Activated gamma-delta T cell (primary cell): ENCODE measurements at regions not wholly inside any gene's neighbourhood (a gene's known extent, or its start where the extent isn't known, plus 50 kb on each side); places are given as distances from the start of the nearest gene placed in this dataset.
"Not testable (repeated sequence)": the region's sequence is repeated elsewhere in the genome, so short reads cannot be mapped to it uniquely, and the experiment has no call there.

Experiments
- DNase-seq: peaks from one replicate; lab custom pipeline; 2025; lab: John Stamatoyannopoulos, UW

DNA sequence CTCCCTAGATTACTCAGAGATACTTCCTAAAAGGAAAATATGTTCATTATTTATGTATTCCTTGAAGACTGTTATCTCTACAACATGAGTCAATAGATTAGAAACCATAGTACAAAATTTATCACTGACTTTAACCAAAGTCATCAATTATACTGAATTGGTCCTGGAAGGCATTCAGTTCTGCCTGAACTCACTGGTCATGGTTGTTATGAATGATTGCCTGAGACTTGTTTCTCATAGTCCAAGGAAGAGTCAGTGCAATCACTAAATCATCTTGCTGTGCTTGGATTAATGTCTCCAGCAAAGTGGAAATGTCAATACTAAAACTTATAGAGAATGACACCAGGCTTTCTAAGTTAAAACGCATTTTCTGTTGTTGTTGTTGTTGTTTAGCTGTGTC, 878.6 kb upstream of the MANEA start:
- no peak for DNase-seq

DNA sequence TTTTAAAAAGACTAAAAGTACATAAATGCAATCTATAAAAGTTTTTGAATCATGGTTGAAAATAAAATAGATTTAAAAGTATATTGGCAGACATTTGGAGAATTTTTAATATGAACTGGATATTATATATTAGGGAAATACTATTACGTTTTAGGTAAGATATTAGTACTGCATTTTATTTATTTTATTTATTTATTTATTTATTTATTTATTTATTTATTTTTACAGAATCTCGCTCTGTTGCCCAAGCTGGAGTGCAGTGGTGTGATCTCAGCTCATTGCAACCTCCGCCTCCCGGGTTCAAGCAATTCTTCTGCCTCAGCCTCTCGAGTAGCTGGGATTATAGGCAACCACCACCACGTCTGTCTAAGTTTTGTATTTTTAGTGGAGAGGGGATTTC, 890.1 kb upstream of the MANEA start:
- DNase-seq = not testable (repeated sequence)

DNA sequence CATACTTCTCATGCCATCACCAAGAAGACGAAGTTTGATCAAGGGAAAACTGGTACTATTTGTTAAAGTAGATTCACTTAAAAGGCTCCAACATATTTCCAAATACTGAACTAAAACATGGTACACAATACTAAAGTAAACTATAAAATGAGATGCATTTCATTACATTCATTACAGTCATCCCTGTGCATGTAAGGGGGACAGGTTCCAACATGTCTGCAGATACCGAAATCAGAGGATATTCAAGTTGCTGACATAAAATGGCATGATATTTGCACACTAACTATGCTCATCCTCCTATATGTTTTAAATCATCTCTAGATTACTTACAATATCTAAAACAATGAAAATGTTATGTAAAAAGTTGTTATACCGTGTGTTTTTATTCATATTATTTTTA, 893.9 kb upstream of the MANEA start:
- no peak for DNase-seq

DNA sequence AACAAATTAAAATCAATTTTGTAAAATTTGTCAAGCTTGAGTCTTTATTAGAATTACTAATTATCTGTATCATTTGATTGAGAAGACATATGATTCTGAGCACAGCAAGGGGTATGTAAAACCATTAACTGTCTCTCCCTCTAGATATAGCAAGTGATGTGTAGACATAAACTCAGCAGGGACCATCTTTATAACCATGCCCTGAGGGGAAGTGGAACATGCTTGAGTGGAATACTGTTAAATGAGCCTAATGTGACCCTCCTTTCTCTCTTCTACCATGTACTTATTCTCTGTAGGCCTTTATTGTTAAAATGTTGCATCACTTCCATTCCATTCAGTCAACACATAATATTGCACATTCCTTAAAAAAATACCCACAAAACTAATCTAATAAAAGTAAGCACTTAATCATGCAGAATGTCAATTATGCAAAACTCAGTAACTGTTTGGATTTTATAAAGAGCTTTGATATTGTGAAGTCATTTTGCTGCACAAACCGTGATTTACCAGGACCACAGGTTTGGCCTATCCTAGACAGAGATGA, 896.6 kb upstream of the MANEA start:
- no peak for DNase-seq

DNA sequence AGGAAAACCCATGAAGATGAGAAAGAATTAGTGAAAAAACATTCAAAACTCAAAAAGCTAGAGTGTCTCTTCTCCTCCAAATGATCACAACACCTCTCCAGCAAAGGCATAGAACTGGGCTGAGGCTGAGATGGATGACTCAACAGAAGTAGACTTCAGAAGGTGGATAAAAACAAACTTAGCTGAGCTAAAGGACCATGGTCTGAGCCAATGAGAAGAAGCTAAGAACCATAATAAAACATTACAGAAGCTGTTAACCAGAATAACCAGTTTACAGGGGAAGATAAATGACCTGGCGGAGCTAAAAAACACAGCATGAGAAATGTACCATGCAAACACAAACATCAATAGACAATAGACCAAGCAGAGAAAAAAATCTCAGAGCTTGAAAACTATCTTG, 904.1 kb upstream of the MANEA start:
- DNase-seq = no peak

DNA sequence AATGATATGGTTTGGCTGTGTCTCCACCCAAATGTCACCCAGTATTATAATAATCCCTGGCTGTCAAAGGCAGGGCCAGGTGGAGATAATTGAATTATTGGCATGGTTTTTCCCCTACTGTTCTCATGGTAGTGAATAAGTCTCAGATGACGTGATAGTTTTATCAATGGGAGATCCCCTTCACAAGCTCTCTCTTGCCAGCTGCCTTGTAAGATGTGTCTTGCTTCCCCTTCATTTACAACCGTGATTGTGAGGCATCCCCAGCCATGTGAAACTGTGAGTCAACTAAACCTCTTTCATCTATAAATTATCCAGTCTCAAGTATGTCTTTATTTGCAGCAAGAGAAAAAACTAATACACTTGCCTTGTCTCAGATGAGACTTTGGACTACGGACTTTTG, 907.3 kb upstream of the MANEA start:
- no peak for DNase-seq

DNA sequence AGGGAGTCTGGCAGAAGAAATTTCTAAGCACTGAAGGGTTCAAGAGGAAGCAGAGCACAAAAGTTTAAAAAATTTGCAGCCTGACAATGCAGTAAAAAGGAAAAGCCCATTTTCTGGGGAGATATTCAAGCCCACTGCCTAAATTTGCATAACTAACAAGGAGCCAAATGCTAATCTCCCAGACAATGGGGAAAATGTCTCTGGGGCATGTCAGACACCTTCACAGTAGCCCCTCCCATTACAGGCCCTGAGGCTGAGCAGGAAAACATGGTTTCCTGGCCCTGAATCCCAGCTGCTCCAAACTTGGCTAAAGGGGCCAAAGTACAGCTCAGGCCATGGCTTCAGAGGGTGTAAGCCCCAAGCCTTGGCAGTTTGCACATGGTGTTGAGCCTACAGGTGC, 908.5 kb upstream of the MANEA start:
- no peak for DNase-seq

DNA sequence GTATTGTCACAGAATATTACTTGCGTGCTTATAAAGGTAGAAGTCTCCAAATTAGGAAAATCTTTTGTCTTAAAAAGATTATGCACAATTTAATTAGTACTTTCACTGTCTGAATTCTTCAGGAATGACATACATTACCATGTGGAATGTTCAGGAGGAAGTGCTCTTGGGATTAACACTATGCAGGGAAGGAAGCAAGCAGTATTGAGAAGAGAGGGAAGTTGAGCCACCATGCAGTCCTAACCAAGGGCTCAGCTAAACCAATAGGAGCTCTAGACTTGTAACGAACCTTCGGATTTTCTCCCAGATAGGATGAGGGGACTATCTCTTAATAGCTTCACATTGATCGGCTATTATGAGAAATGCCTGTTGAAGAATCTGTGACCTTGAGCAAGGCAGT, 918.4 kb upstream of the MANEA start:
- no peak for DNase-seq

DNA sequence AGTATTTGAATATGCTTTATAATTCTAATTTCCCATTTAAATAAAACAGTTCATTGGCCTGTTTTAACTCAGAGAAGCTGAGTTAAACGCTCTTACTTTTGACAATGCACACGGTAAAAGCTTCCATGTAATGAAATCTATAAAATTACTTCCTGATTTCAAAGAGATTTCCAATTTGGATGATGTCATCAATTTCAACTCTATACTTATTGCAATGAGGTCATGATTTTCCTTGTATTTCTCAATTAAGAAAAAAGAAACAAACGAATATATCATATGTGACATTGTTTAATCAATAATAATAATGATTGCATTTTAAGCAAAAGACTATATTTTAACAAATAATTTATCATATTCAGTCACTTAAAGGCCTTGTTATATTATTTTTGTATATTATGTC, 926.1 kb upstream of the MANEA start:
- DNase-seq = no peak

DNA sequence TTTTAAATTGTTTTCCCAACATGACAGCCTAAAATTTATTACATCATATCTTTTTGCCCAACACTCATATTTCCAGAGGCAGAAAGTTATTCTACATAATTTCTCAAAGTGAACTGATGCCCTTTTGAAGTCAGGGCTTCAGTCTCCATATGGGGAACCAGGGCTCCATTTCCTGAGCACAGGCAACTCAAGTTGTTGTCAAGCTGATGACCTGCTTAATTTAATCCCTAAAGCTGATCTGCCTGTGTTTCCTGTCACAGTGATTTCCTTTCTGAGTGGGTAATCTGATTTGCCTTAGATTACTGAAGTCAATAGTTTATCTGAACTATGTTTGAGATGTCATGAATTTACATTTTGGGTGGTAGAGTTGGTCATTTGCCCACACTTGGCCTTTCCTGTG, 932.1 kb upstream of the MANEA start:
- no peak for DNase-seq

DNA sequence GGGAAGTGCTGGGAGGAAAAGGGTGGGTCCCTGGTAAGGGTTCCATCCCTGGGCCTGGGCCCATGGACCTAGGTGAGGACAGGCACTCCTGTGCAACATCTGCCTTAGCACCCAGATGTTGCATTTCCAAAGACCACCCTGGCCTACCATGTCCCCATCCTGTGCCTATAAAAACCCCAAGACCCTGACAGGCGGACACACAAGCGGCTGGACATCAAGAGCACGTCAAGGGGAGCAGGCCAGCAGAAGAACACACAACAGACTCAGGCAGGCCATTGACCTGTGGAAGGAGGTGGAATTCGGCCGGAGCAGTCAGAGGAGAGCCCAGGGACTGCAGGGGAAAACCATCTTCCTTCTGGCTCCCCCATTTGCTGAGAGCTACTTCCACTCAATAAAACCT, 937.8 kb upstream of the MANEA start:
- no peak for DNase-seq

DNA sequence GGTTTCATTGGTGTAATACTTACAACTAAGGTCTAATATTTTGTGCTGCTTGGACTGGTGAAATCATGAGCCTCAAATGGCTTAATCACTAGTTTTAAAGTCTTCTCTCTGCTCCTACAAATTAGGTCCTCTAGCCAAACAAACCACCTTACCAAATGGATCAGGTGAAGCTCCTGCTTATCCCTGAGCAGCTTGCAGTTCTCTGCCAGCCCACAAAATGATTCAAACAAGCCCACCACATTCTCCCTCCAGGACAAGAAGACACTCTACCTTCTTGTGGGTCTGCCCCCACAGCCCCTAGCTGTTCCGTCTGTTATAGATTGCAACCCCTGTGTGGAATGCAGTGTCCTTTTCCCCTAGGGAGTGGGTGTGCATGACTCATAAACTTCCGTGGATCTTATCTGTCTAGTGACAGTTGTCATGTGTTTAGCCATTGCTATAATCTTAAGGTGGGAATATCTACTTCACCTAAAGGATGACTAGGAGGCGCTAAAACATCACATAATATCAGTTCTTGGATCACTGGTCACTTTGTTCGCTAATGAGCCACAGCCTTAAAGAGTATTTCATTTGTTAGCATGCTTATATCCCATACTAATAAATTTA, 940.5 kb upstream of the MANEA start:
- DNase-seq = no peak

DNA sequence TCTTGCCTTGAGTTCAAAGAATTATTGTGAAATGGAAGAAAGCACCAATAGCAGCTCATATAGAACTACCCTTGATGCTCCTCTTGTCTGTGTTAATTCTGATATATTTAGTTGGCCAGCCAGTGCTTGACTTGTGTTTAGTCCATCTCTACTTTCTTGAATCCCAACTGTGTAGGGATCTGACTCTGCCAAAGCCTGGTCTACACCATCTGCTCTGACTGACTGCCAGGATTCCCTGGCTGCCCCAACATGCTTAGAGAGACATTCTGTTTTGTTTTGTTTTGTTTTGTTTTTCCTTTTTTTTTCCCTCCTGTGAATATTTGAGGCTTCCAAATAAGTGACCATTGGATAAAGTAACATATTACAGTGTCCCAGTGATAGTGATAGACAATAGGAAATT, 953.7 kb upstream of the MANEA start:
- DNase-seq = no peak

DNA sequence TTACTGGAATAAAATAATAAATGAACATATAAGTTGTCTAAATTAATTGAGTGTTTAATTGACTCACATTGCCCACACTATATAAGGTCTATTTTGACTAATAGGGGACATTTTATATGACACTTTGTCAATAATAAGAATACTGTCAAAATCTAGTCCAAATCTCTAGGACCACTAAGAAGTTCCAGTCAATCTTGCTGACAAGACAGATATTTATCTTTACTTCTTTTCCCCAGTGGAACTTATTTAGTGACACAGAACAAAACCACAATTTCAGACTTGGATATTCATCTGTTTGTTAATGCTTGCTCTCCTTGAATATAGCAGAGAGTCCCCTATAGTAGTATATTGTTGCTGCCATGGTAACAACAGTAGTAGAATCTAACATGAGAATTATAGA, 954.6 kb upstream of the MANEA start:
- DNase-seq = no peak

DNA sequence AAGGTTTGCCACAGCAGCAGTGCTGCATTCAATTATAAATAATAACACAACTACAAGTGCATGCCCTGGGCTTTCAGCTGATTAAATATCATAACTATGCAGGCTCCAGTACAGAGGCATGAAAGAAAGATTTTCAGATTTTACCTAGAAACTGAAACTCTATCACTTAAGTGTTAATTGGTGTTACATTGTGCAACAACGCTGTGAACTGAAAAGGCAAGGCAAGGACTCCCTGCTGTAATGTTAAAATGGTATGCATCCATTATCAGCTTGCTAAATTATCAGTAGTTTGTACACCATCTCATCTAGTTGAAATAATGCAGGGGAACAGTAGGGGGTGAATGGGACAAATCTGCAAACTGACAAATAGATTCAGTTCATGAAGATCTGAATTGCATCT, 976.7 kb upstream of the MANEA start:
- no peak for DNase-seq

DNA sequence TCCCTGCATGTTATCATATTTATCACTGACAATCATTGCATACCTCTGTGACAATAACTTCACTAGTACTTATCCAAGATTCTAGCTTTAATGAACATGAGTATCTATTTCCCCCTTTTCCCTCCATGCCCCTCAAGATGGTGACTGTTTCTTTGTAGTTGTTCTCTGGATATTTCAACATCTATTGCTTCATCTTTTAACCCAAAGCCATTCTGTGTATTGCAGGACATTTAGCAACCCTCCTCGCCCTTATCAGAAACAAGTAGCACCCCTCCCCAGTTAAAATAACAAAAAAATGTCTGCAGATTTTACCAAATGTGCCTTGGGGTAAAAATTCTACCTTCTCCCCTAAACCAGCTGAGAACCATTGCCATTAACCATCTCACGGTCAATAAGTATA, 979.8 kb upstream of the MANEA start:
- no peak for DNase-seq

DNA sequence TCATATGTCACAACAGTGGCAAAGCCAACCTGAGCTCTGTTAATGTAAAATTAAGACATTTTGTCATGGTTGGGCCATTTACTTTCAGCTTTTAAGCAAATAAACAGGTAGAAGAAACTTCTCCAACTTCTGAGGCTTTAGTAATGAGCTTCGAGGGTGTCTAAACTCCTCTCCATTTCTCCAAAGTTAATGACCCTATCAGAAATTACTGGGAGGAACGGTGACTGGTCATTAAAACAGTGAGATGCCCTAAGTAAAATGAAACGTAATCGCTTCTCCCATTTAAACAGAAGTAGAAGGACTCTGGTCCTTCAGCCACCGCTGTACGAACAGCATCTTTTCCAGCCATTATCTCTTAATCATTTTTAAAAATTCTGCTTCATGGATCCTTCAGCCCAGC, 986.9 kb upstream of the MANEA start:
- DNase-seq = no peak

DNA sequence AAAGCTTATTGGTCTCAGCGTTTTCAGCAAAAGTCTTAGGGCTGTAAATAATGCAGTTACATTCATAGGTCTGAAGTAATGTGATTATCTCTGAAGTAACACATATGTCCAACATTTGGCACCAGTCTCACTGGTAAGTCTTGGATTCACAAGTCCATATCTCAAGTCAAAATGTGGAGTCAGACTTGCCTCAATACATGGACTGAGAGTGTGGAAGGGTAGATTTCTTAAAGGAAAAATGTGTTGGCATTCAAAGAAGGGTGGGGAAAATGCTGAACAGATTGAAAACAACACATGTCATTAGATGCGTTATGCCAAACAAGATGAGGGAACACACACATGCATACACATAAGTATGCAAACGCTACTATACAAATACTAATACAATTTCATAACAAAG, 989.0 kb upstream of the MANEA start:
- no peak for DNase-seq

DNA sequence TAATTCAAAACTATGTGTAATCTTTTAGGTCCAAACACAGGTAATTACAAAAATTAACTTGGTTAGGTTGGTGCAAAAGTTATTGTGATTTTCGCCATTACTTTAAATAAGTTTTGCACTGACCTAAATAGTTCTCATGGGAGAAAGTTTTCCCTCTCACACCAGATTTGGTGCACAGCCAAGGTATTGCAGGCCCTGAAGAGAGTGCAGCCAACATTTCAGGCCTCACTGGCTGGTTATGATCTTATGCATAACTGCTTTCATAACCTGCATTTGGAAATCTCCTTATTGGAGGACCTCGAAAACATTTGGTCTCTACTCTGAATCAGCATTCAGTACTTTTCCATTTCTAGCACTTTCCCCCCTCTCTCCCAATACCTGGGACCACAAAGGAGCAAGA, 993.1 kb upstream of the MANEA start:
- DNase-seq = no peak

DNA sequence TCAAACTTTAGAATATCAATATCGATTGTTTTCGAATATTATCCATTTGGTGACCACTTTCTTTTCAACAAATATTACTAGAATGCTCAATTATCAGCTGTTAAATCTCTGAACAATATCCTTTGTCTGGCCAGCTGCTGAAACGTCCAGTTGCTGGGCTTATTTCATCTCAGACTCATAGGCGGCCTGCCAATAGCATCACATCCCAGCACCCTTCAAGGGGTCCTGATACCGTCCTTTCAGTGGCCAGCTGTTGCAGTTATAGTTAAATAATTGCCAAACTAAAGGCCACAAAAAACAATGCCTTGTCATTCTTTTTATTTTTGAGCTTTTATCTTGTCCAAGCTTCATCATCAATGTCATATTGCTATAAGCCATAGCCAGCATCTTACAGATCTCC, 1006.8 kb upstream of the MANEA start:
- DNase-seq = no peak

DNA sequence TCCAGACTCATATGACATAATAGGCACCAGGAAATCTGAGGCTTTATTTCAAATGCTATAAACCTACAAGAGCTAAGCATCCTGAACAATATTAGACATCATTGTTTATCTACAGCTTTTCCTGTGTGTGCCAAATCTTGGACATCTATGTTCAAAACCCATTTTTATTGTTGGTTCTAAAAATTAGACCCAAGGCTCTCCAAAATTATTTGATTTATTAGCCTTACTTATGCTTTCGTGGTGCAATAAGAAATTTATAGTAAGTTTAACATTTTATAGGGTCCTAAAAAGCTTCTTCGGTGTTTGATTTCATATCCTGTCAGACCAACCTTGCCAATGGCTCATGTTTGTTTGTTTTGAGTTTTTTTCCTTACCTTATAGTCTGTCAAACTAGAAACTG, 1014.5 kb upstream of the MANEA start:
- DNase-seq = no peak

DNA sequence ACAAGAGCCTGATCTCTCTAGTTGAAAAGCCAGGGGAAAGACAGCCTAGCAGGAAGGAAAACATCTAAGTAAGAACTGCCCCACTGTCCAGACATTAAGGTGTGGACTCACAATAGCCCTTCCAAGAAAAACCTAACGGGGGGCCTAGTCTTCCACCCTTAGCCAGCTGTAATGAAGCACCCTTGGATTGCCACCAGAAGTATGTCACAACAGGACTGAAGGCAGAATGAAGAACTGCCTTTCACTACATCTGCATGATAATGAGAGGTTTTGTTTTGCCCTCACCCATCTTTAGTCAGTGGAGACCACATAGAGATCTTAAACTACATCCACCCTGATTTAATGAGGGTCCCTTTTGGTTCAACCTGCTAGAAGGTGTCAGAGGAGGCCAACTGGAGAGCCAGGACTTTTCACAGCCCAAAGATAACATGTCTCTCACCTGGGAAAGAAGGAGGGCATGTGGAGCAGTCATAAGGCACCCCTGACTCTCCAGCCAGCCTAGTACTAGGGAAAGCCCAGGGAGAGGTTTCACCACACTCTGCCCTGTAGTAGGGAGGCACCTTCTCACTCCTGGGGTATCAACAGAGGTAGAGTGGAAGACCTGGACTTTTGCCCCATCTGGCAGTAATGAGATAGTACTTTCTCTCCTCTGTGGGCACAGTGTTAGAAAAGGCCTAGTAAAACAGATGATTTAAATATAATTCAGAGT, 1017.4 kb upstream of the MANEA start:
- no peak for DNase-seq

DNA sequence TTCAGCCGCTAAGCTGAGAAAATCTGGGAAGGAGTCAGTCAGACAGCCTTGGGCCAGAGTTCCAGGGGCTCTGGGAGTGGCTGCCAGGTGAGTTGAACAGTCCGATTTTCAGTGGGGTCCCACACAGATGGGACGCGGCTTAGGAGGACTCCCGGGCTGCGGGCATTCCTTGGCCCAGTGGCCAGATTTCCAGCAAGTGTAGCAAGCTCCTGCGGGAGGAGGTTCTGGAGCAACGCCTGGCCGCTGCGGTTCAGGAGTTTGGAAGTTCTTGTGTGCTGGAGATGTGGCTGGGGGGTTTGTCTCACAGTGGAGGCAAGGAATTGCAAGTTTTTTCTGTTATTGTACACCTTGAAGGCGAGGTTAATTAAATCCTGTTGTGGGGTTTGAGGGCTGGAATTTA, 1020.1 kb upstream of the MANEA start:
- DNase-seq = not testable (repeated sequence)

DNA sequence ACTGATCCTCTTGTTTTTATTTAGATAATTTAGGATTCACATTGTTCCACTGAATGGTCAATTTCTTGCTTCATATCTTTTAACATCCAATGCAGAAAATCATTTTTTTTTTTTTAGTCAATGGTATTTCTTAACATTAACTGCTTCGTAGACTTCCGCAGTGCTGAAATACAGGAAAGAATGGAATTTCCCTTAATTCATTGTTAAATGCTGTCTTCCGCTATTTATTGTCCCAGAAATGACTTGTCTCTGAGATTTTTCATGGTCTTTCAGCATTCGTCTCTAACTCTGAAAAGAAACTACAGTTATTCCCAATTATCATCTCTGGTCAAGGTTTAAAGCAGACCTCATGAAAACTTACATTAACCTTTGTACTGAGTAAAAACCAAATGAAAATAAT, 1029.1 kb upstream of the MANEA start:
- no peak for DNase-seq
